ENCODE measurements at regions not wholly inside any gene's neighbourhood (a gene's known extent, or its start where the extent isn't known, plus 50 kb on each side); places are given as distances from the start of the nearest gene placed in this dataset.

GRCh38 chr4:129346036-129346435, 250.1 kb downstream of the C4orf33 start:
- peaks cover 0 to 3% of the 10 kb centered on the region in 2 donors for H3K36me3 Mint-ChIP-seq
- no CpG with 5 or more reads among the region's 5 CpGs for WGBS (ENCODE audit: insufficient coverage)
- H3K4me2 ChIP-seq (replicated peaks; ENCODE audit: extremely low read depth, low read length, poor library complexity, severe bottlenecking): peak overlapping the region; percentile 14
- H3K27ac ChIP-seq (ENCODE audit: low read depth in 1 of 2, low read length in 2 of 2): peak overlapping the region in 1 of 2 donors; percentile 77
- H3K4me1 ChIP-seq (ENCODE audit: control insufficient read depth in 1 of 2, insufficient read depth in 2 of 2, low read length in 2 of 2): peaks cover 35 to 56% of the 10 kb centered on the region in 2 donors
- peak overlapping the region; percentile 4 for H2AFZ ChIP-seq (ENCODE audit: insufficient read depth, low read depth, low read length, poor library complexity, severe bottlenecking)
- H3K9me3 Mint-ChIP-seq: no peaks in the 10 kb centered on the region
- intact Hi-C loops (cut with micrococcal nuclease): no loop called here
- H3K27ac Mint-ChIP-seq: peak overlapping the region; percentile 76 to 91 (median 87)
- no peaks in the 10 kb centered on the region for H3K9me3 ChIP-seq (replicated peaks in 1 of 2; ENCODE audit: control insufficient read depth in 1 of 2, insufficient read depth in 1 of 2, low read length in 2 of 2)
- no peak overlapping the region for H3K4me3 ChIP-seq (replicated peaks in 1 of 3; ENCODE audit: low read depth in 2 of 3, low read length in 3 of 3)
- no peaks in the 10 kb centered on the region for H3K36me3 ChIP-seq (replicated peaks in 1 of 2; ENCODE audit: control insufficient read depth in 1 of 2, insufficient read depth in 2 of 2, low read length in 2 of 2)
- H3K9ac ChIP-seq (ENCODE audit: insufficient read depth, low read length, poor library complexity, severe bottlenecking): no peak overlapping the region
- TF ChIP-seq, protein P1, sequence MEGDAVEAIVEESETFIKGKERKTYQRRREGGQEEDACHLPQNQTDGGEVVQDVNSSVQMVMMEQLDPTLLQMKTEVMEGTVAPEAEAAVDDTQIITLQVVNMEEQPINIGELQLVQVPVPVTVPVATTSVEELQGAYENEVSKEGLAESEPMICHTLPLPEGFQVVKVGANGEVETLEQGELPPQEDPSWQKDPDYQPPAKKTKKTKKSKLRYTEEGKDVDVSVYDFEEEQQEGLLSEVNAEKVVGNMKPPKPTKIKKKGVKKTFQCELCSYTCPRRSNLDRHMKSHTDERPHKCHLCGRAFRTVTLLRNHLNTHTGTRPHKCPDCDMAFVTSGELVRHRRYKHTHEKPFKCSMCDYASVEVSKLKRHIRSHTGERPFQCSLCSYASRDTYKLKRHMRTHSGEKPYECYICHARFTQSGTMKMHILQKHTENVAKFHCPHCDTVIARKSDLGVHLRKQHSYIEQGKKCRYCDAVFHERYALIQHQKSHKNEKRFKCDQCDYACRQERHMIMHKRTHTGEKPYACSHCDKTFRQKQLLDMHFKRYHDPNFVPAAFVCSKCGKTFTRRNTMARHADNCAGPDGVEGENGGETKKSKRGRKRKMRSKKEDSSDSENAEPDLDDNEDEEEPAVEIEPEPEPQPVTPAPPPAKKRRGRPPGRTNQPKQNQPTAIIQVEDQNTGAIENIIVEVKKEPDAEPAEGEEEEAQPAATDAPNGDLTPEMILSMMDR (IDR thresholded peaks at IDR 0.05): no peak
- peak; percentile 63 to 67 (median 67) for DNase-seq
- H3K27me3 ChIP-seq (ENCODE audit: control insufficient read depth in 2 of 2, insufficient read depth in 2 of 2, low read length in 2 of 2): no peaks in the 10 kb centered on the region
- no peaks in the 10 kb centered on the region for H4K20me1 ChIP-seq (ENCODE audit: insufficient read depth, low read length)
- peaks cover 50% of the 10 kb centered on the region for H3K4me1 Mint-ChIP-seq
- H3K4me3 Mint-ChIP-seq: no peak overlapping the region
- peaks cover 0 to 3% (median 0%) of the 10 kb centered on the region in 3 donors for H3K27me3 Mint-ChIP-seq (ENCODE audit: low read depth in 3 of 3)
- H3K79me2 ChIP-seq (ENCODE audit: insufficient read depth, low read length): no peaks in the 10 kb centered on the region

GRCh38 chr4:129346734-129347133, 250.8 kb downstream of the C4orf33 start:
- TF ChIP-seq, protein P1 (IDR thresholded peaks at IDR 0.05): no peak
- 85% methylated on average over 2 of the region's 3 CpGs for WGBS (ENCODE audit: insufficient coverage)
- DNase-seq: no peak
- H3K36me3 ChIP-seq (replicated peaks in 1 of 2; ENCODE audit: control insufficient read depth in 1 of 2, insufficient read depth in 2 of 2, low read length in 2 of 2): no peaks in the 10 kb centered on the region
- H3K4me3 Mint-ChIP-seq: no peak overlapping the region
- H2AFZ ChIP-seq (ENCODE audit: insufficient read depth, low read depth, low read length, poor library complexity, severe bottlenecking): no peak overlapping the region
- no peaks in the 10 kb centered on the region for H3K9me3 ChIP-seq (replicated peaks in 1 of 2; ENCODE audit: control insufficient read depth in 1 of 2, insufficient read depth in 1 of 2, low read length in 2 of 2)
- no peaks in the 10 kb centered on the region for H4K20me1 ChIP-seq (ENCODE audit: insufficient read depth, low read length)
- peaks cover 0 to 7% (median 4%) of the 10 kb centered on the region in 3 donors for H3K27me3 Mint-ChIP-seq (ENCODE audit: low read depth in 3 of 3)
- intact Hi-C loops (cut with micrococcal nuclease): no loop called here
- H3K4me1 ChIP-seq (ENCODE audit: control insufficient read depth in 1 of 2, insufficient read depth in 2 of 2, low read length in 2 of 2): peaks cover 35 to 52% of the 10 kb centered on the region in 2 donors
- no peaks in the 10 kb centered on the region for H3K9me3 Mint-ChIP-seq
- H3K4me2 ChIP-seq (replicated peaks; ENCODE audit: extremely low read depth, low read length, poor library complexity, severe bottlenecking): no peak overlapping the region
- H3K79me2 ChIP-seq (ENCODE audit: insufficient read depth, low read length): no peaks in the 10 kb centered on the region
- peak overlapping the region in 1 of 2 donors; percentile 77 for H3K27ac ChIP-seq (ENCODE audit: low read depth in 1 of 2, low read length in 2 of 2)
- no peak overlapping the region for H3K9ac ChIP-seq (ENCODE audit: insufficient read depth, low read length, poor library complexity, severe bottlenecking)
- H3K36me3 Mint-ChIP-seq: peaks cover 0 to 3% of the 10 kb centered on the region in 2 donors
- H3K4me1 Mint-ChIP-seq: peaks cover 43% of the 10 kb centered on the region
- H3K27me3 ChIP-seq (ENCODE audit: control insufficient read depth in 2 of 2, insufficient read depth in 2 of 2, low read length in 2 of 2): no peaks in the 10 kb centered on the region
- H3K4me3 ChIP-seq (replicated peaks in 1 of 3; ENCODE audit: low read depth in 2 of 3, low read length in 3 of 3): no peak overlapping the region
- H3K27ac Mint-ChIP-seq: peak overlapping the region in 4 of 7 donors; percentile 13 to 87 (median 72)
